GM12865 (cell line): ENCODE measurements at regions not wholly inside any gene's neighbourhood (a gene's known extent, or its start where the extent isn't known, plus 50 kb on each side); places are given as distances from the start of the nearest gene placed in this dataset.

Experiments
- DNase-seq: peaks from one replicate; pipeline ENCODE4 v3.0.0; 2010; ENCODE audit warnings: low read depth
- H3K4me3 ChIP-seq: 2 replicates; pipeline ENCODE4 v1.5.1; 2011; ENCODE audit warnings: mild to moderate bottlenecking, low read depth, low read length, control low read depth
- CTCF ChIP-seq: IDR thresholded peaks from 2 replicates; pipeline ENCODE4 v1.5.1; 2011; ENCODE audit warnings: low read length, control low read depth, low read depth, inconsistent platforms; ENCODE audit not compliant: insufficient read depth; ENCODE audit errors: missing control alignments

GRCh38 chr15:70226337-70226980 is 128.7 kb upstream of the TLE3 start:
- no peak for DNase-seq
- no peak for TF ChIP-seq CTCF
- H3K4me3 ChIP-seq, result no peak overlapping the region

GRCh38 chr15:70225416-70225815 is 127.7 kb upstream of the TLE3 start:
- TF ChIP-seq CTCF, result no peak
- DNase-seq, result no peak
- H3K4me3 ChIP-seq, result no peak overlapping the region

GRCh38 chr15:70222606-70223005 is 124.9 kb upstream of the TLE3 start:
- DNase-seq, result no peak
- TF ChIP-seq CTCF, result no peak

GRCh38 chr15:70220490-70221096 is 122.9 kb upstream of the TLE3 start:
- no peak for DNase-seq
- TF ChIP-seq CTCF, result no peak
- H3K4me3 ChIP-seq, result no peak overlapping the region

More at GRCh38 chr15:70222606-70223005, 124.9 kb upstream of the TLE3 start:
- H3K4me3 ChIP-seq, result no peak overlapping the region

- TF ChIP-seq CTCF, result no peak
- no peak for DNase-seq
- no peak overlapping the region for H3K4me3 ChIP-seq
These were observed 122.2 kb upstream of the TLE3 start for GRCh38 chr15:70219966-70220365.

GRCh38 chr15:70219256-70219895 is 121.7 kb upstream of the TLE3 start:
- no peak for TF ChIP-seq CTCF
- H3K4me3 ChIP-seq, result no peak overlapping the region
- DNase-seq, result no peak
